Heart left ventricle (tissue), 13 donors: ENCODE measurements at regions not wholly inside any gene's neighbourhood (a gene's known extent, or its start where the extent isn't known, plus 50 kb on each side); places are given as distances from the start of the nearest gene placed in this dataset.

Experiments used
- POLR2A ChIP-seq, 2 donors: fragments of 450-650 bp; IDR thresholded peaks; one replicate each; pipeline ENCODE4 v1.6.1; 2017; ENCODE audit warnings: antibody characterized with exemption in 2 of 2, mild to moderate bottlenecking in 2 of 2, moderate library complexity in 2 of 2
- TF ChIP-seq, protein P1 (sequence below), 12 donors: fragments of 200-600 bp; sonication (generic) in 4 of 12; IDR thresholded peaks; one replicate each; pipeline versions ENCODE4 v1.5.0 to v1.8.0; 2018 to 2022; ENCODE audit warnings: antibody characterized with exemption in 12 of 12, mild to moderate bottlenecking in 5 of 12
- donor health status: ischemic (EF 13 %, LVEDD 7.1; RV severe dilation, severe dysfunction).
- donor health status: DM: no; HTN: yes; CAD: no.
- donor health status: DM: no; HTN: no; CAD: no.
- donor health status: ischemic (EF 25% LVEDD 6.9; RV normal size, moderate dysfunction).
- donor health status: ischemic (EF 25% LVEDD 5.7; RV mildly dilated, moderate dysfunction).
- donor health status: ischemic (EF 35%, LVEDD 5.7; RV mildly dilated, moderate dysfunction).
- donor health status: nonischemic (EF 11% LVEDD 7.7; RV severe dilation, severe dysfunction).
- donor health status: DM: yes; HTN: yes; CAD: no.
- donor health status: PGD.
- donor health status: ischemic (EF 29% LVEDD 5.4; RV normal size, mild dysfunction).
- donor health status: nonischemic (EF 23%, LVEDD 6.1; RV moderate dilation, normal function).

DNA sequence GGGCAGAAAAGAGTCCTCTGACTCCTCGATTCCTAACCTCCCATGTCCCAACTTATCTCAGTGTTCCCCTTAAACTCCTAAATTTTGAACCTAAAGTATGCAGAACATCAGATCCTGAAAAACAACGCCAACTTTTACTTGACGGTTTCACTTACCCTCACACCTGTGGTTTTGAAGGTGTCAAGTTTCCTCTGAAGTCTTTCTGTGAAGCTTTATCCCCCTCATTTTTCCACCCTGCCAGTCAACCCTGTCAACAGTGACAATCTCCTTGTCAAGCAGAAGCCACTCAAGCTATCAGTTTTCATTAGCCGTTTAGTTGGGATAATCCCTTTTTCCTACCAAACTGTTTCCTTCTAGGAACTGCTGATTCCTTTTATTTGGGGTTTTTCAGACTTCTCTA, 245.4 kb upstream of the PREP start:
- TF ChIP-seq, protein P1, sequence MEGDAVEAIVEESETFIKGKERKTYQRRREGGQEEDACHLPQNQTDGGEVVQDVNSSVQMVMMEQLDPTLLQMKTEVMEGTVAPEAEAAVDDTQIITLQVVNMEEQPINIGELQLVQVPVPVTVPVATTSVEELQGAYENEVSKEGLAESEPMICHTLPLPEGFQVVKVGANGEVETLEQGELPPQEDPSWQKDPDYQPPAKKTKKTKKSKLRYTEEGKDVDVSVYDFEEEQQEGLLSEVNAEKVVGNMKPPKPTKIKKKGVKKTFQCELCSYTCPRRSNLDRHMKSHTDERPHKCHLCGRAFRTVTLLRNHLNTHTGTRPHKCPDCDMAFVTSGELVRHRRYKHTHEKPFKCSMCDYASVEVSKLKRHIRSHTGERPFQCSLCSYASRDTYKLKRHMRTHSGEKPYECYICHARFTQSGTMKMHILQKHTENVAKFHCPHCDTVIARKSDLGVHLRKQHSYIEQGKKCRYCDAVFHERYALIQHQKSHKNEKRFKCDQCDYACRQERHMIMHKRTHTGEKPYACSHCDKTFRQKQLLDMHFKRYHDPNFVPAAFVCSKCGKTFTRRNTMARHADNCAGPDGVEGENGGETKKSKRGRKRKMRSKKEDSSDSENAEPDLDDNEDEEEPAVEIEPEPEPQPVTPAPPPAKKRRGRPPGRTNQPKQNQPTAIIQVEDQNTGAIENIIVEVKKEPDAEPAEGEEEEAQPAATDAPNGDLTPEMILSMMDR (IDR thresholded peaks at IDR 0.05) = no peak
- no peak for TF ChIP-seq POLR2A (IDR thresholded peaks at IDR 0.05)
